ENCODE measurements at regions not wholly inside any gene's neighbourhood (a gene's known extent, or its start where the extent isn't known, plus 50 kb on each side); places are given as distances from the start of the nearest gene placed in this dataset.

DNA sequence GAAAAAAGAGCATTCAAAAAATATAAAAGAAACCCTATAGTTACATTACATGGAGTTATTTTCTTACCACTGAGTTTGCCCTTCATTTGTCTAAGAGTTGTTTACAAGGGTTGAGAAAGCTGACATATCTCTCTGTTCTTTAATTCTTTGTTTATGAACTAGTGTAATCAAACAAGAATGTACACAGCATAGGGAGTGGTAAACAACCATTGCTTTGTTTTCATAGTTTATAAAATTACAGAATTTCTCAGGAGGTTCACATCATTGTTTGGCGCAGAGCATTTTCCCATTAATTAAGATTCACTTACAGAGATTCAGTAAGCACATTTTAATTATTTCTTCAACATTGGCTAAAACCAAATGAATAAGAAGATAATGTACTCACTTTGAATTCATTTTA, 87.6 kb downstream of the IFI44 start:
- TF ChIP-seq, protein P1, sequence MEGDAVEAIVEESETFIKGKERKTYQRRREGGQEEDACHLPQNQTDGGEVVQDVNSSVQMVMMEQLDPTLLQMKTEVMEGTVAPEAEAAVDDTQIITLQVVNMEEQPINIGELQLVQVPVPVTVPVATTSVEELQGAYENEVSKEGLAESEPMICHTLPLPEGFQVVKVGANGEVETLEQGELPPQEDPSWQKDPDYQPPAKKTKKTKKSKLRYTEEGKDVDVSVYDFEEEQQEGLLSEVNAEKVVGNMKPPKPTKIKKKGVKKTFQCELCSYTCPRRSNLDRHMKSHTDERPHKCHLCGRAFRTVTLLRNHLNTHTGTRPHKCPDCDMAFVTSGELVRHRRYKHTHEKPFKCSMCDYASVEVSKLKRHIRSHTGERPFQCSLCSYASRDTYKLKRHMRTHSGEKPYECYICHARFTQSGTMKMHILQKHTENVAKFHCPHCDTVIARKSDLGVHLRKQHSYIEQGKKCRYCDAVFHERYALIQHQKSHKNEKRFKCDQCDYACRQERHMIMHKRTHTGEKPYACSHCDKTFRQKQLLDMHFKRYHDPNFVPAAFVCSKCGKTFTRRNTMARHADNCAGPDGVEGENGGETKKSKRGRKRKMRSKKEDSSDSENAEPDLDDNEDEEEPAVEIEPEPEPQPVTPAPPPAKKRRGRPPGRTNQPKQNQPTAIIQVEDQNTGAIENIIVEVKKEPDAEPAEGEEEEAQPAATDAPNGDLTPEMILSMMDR (IDR thresholded peaks at IDR 0.05; ENCODE audit: low read length) = no peak
- TF ChIP-seq EZH2 (optimal IDR thresholded peaks at IDR 0.05; ENCODE audit: low read depth, low read length) = no peak
- TF ChIP-seq EZH2phosphoT487 (IDR thresholded peaks at IDR 0.05; ENCODE audit: low read length) = no peak
